ENCODE measurements at regions not wholly inside any gene's neighbourhood (a gene's known extent, or its start where the extent isn't known, plus 50 kb on each side); places are given as distances from the start of the nearest gene placed in this dataset.

GRCh38 chr2:12278217-12278750, 438.5 kb upstream of the TRIB2 start:
- no peak for TF ChIP-seq POLR2A (IDR thresholded peaks at IDR 0.05)
- TF ChIP-seq CTCF (IDR thresholded peaks at IDR 0.05) = no peak
